WTC11 (cell line): ENCODE measurements at regions not wholly inside any gene's neighbourhood (a gene's known extent, or its start where the extent isn't known, plus 50 kb on each side); places are given as distances from the start of the nearest gene placed in this dataset.

Experiments
- ATAC-seq: fragments of 200-7000 bp; cut with Tn5 transposase; 2 replicates; pipeline ENCODE4 v1.10.0; 2021; ENCODE audit warnings: mild to moderate bottlenecking, moderate library complexity
- CTCF ChIA-PET: fragments of 300-600 bp; sonication (Branson Sonifier 250); formaldehyde crosslinking; loops from one replicate; lab custom pipeline; 2021; ENCODE audit warnings: antibody characterized with exemption; lab: Charles Lee
- POLR2A ChIA-PET: fragments of 350-600 bp; sonication (Branson Sonifier 250); formaldehyde crosslinking; loops from one replicate; lab custom pipeline; 2021; ENCODE audit warnings: antibody characterized with exemption; lab: Charles Lee
- DNase-seq: peaks from one replicate; pipeline ENCODE4 v3.0.0; 2021; ENCODE audit warnings: low spot score
- H3K27ac Mint-ChIP-seq: 2 replicates; pipeline ENCODE4 v1.8.0; 2021; ENCODE audit warnings: mixed read lengths
- H3K27me3 Mint-ChIP-seq: 2 replicates; pipeline ENCODE4 v1.8.0; 2021; ENCODE audit warnings: low read depth, mild to moderate bottlenecking, moderate library complexity, mixed read lengths
- H3K36me3 Mint-ChIP-seq: 2 replicates; pipeline ENCODE4 v1.8.0; 2021; ENCODE audit warnings: mixed read lengths
- H3K4me1 Mint-ChIP-seq: 2 replicates; pipeline ENCODE4 v1.8.0; 2022; ENCODE audit warnings: mixed read lengths
- H3K4me3 Mint-ChIP-seq: 2 replicates; pipeline ENCODE4 v1.8.0; 2021; ENCODE audit warnings: mild to moderate bottlenecking, moderate library complexity, mixed read lengths
- H3K9me3 Mint-ChIP-seq: 2 replicates; pipeline ENCODE4 v1.8.0; 2021; ENCODE audit warnings: mixed read lengths
- CREB1 ChIP-seq: sonication (generic); formaldehyde crosslinking; IDR thresholded peaks from 2 replicates; pipeline ENCODE4 v1.8.0; 2023; ENCODE audit warnings: mild to moderate bottlenecking, missing genetic modification reagents
- CREM ChIP-seq: sonication (generic); formaldehyde crosslinking; IDR thresholded peaks from 2 replicates; pipeline ENCODE4 v1.8.1; 2022; ENCODE audit warnings: mild to moderate bottlenecking, missing genetic modification reagents, moderate library complexity
- EMX1 ChIP-seq: fragments of 250-450 bp; sonication (Bioruptor Pico); IDR thresholded peaks from 2 replicates; pipeline ENCODE4 v1.8.0; 2021; ENCODE audit warnings: mild to moderate bottlenecking
- FOXJ3 ChIP-seq: sonication (generic); formaldehyde crosslinking; IDR thresholded peaks from 2 replicates; pipeline ENCODE4 v1.9.0; 2021; ENCODE audit warnings: missing genetic modification reagents, mild to moderate bottlenecking, borderline replicate concordance
- JAZF1 ChIP-seq: fragments of 250-450 bp; sonication (Bioruptor Pico); IDR thresholded peaks from 2 replicates; pipeline ENCODE4 v1.9.0; 2021; ENCODE audit warnings: moderate library complexity, mild to moderate bottlenecking, inconsistent platforms
- KAT7 ChIP-seq: sonication (generic); formaldehyde crosslinking; IDR thresholded peaks from 2 replicates; pipeline ENCODE4 v1.8.1; 2023; ENCODE audit warnings: missing genetic modification reagents, mild to moderate bottlenecking, borderline replicate concordance
- MYBL2 ChIP-seq: sonication (generic); formaldehyde crosslinking; IDR thresholded peaks from 2 replicates; pipeline ENCODE4 v1.8.1; 2023; ENCODE audit warnings: mild to moderate bottlenecking, moderate library complexity, missing genetic modification reagents
- NFE2L1 ChIP-seq: sonication (generic); formaldehyde crosslinking; IDR thresholded peaks from 2 replicates; pipeline ENCODE4 v1.8.1; 2023; ENCODE audit warnings: missing genetic modification reagents
- NR2C2 ChIP-seq: sonication (generic); formaldehyde crosslinking; IDR thresholded peaks from 2 replicates; pipeline ENCODE4 v1.8.0; 2022; ENCODE audit warnings: mild to moderate bottlenecking, missing genetic modification reagents
- OVOL2 ChIP-seq: fragments of 250-450 bp; sonication (Bioruptor Pico); IDR thresholded peaks from 2 replicates; pipeline ENCODE4 v1.9.0; 2021; ENCODE audit warnings: mild to moderate bottlenecking, borderline replicate concordance
- SP1 ChIP-seq: sonication (generic); formaldehyde crosslinking; conservative IDR thresholded peaks from 2 replicates; pipeline ENCODE4 v1.8.1; 2022; ENCODE audit warnings: missing genetic modification reagents
- TEAD4 ChIP-seq: sonication (generic); formaldehyde crosslinking; IDR thresholded peaks from 2 replicates; pipeline ENCODE4 v1.8.0; 2022; ENCODE audit warnings: mild to moderate bottlenecking, missing genetic modification reagents
- ZBTB21 ChIP-seq: sonication (generic); formaldehyde crosslinking; IDR thresholded peaks from 2 replicates; pipeline ENCODE4 v1.8.1; 2023; ENCODE audit warnings: mild to moderate bottlenecking, missing genetic modification reagents, borderline replicate concordance
- ZNF121 ChIP-seq: sonication (generic); formaldehyde crosslinking; IDR thresholded peaks from 2 replicates; pipeline ENCODE4 v1.8.0; 2023; ENCODE audit warnings: missing genetic modification reagents
- ZNF219 ChIP-seq: sonication (generic); formaldehyde crosslinking; IDR thresholded peaks from 2 replicates; pipeline ENCODE4 v1.8.0; 2023; ENCODE audit warnings: missing genetic modification reagents, mild to moderate bottlenecking, borderline replicate concordance
- ZNF232 ChIP-seq: sonication (generic); formaldehyde crosslinking; IDR thresholded peaks from 2 replicates; pipeline ENCODE4 v1.8.0; 2022; ENCODE audit warnings: mild to moderate bottlenecking, missing genetic modification reagents
- ZNF396 ChIP-seq: fragments of 250-450 bp; sonication (Bioruptor Pico); IDR thresholded peaks from 2 replicates; pipeline ENCODE4 v1.8.0; 2021; ENCODE audit warnings: mild to moderate bottlenecking, moderate library complexity, borderline replicate concordance
- TF ChIP-seq, protein P1 (sequence below): fragments of 250-450 bp; sonication (Bioruptor Pico); IDR thresholded peaks from 2 replicates; pipeline ENCODE4 v1.9.0; 2021; ENCODE audit warnings: mild to moderate bottlenecking
- TF ChIP-seq, protein P2 (sequence below): sonication (generic); formaldehyde crosslinking; IDR thresholded peaks from 2 replicates; pipeline ENCODE4 v1.8.1; 2022; ENCODE audit warnings: low read depth, mild to moderate bottlenecking, moderate library complexity, missing genetic modification reagents, borderline replicate concordance
- TF ChIP-seq, protein P3 (sequence below): sonication (generic); formaldehyde crosslinking; IDR thresholded peaks from 2 replicates; pipeline ENCODE4 v1.8.1; 2023; ENCODE audit warnings: mild to moderate bottlenecking, missing genetic modification reagents, borderline replicate concordance
- TF ChIP-seq, protein P4 (sequence below): fragments of 250-450 bp; sonication (Bioruptor Pico); IDR thresholded peaks from 2 replicates; pipeline ENCODE4 v2.1.2; 2022; ENCODE audit warnings: mild to moderate bottlenecking, moderate library complexity
- TF ChIP-seq, protein P5 (sequence below): fragments of 250-450 bp; sonication (Bioruptor Pico); conservative IDR thresholded peaks from 2 replicates; pipeline ENCODE4 v1.9.0; 2021; ENCODE audit warnings: mild to moderate bottlenecking
- TF ChIP-seq, protein P6 (sequence below): sonication (generic); formaldehyde crosslinking; IDR thresholded peaks from 2 replicates; pipeline ENCODE4 v1.8.1; 2022; ENCODE audit warnings: mild to moderate bottlenecking, missing genetic modification reagents, moderate library complexity, borderline replicate concordance
- TF ChIP-seq, protein P7 (sequence below): sonication (generic); formaldehyde crosslinking; IDR thresholded peaks from 2 replicates; pipeline ENCODE4 v1.8.1; 2023; ENCODE audit warnings: mild to moderate bottlenecking, missing genetic modification reagents, moderate library complexity

DNA sequence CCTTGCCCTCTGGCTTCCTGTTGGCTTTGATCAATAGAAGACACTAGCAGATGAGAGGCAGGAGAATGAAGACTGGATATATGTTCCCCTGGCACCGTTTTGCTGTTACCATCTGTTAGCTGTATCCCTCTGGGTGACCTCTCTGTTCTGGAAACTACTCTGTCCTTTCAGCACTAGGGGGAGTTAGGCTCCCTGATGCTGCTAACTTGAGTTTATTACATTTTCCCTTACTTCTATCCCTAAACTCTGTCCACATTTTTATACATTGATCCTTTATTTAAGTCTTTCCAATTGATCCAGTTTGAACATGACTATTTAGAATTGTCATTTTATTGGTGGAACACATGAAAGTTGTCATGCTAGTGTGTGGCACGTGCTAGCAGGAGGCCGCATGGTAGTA is 1014.3 kb upstream of the CDH2 start (continued):
- TF ChIP-seq CREB1 (CRISPR knock-in tag) (no peak), JAZF1 (no peak), NFE2L1 (no peak), ZNF232 (CRISPR knock-in tag) (no peak), FOXJ3 (CRISPR knock-in tag) (no peak), NR2C2 (CRISPR knock-in tag) (no peak)
- TF ChIP-seq, protein P1, sequence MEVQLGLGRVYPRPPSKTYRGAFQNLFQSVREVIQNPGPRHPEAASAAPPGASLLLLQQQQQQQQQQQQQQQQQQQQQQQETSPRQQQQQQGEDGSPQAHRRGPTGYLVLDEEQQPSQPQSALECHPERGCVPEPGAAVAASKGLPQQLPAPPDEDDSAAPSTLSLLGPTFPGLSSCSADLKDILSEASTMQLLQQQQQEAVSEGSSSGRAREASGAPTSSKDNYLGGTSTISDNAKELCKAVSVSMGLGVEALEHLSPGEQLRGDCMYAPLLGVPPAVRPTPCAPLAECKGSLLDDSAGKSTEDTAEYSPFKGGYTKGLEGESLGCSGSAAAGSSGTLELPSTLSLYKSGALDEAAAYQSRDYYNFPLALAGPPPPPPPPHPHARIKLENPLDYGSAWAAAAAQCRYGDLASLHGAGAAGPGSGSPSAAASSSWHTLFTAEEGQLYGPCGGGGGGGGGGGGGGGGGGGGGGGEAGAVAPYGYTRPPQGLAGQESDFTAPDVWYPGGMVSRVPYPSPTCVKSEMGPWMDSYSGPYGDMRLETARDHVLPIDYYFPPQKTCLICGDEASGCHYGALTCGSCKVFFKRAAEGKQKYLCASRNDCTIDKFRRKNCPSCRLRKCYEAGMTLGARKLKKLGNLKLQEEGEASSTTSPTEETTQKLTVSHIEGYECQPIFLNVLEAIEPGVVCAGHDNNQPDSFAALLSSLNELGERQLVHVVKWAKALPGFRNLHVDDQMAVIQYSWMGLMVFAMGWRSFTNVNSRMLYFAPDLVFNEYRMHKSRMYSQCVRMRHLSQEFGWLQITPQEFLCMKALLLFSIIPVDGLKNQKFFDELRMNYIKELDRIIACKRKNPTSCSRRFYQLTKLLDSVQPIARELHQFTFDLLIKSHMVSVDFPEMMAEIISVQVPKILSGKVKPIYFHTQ (CRISPR knock-in tag), result no peak

DNA sequence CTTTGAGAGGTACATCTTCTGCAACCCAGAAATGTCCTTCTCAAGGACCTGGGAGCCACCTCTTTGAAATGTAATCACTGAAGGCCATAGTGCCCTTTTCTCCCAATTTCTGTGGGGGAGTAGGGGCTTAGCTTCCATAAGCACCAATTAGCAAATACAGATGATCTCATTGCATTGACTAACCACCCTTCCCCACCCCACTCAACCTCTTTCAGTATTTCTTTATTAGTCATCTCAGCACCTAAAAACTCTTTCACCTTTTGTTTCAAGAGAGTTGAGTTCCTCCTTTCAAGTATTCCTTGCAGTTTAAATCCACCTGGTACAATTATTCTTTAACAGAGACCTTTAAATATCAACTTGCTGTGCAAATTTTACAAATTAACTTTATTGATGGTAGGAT is 1011.8 kb upstream of the CDH2 start:
- Mint-ChIP-seq H3K9me3 (no peaks in the 10 kb centered on the region), H3K27ac (no peak overlapping the region), H3K36me3 (no peaks in the 10 kb centered on the region), H3K4me1 (peaks cover 5% of the 10 kb centered on the region), H3K4me3 (no peak overlapping the region), H3K27me3 (no peaks in the 10 kb centered on the region)
- no peak for ATAC-seq
- POLR2A ChIA-PET, result no interaction called here
- DNase-seq, result no peak
- CTCF ChIA-PET, result no interaction called here
- TF ChIP-seq KAT7, result no peak
- TF ChIP-seq, protein P2, sequence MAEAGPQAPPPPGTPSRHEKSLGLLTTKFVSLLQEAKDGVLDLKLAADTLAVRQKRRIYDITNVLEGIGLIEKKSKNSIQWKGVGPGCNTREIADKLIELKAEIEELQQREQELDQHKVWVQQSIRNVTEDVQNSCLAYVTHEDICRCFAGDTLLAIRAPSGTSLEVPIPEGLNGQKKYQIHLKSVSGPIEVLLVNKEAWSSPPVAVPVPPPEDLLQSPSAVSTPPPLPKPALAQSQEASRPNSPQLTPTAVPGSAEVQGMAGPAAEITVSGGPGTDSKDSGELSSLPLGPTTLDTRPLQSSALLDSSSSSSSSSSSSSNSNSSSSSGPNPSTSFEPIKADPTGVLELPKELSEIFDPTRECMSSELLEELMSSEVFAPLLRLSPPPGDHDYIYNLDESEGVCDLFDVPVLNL, result no peak
- TF ChIP-seq, protein P3, sequence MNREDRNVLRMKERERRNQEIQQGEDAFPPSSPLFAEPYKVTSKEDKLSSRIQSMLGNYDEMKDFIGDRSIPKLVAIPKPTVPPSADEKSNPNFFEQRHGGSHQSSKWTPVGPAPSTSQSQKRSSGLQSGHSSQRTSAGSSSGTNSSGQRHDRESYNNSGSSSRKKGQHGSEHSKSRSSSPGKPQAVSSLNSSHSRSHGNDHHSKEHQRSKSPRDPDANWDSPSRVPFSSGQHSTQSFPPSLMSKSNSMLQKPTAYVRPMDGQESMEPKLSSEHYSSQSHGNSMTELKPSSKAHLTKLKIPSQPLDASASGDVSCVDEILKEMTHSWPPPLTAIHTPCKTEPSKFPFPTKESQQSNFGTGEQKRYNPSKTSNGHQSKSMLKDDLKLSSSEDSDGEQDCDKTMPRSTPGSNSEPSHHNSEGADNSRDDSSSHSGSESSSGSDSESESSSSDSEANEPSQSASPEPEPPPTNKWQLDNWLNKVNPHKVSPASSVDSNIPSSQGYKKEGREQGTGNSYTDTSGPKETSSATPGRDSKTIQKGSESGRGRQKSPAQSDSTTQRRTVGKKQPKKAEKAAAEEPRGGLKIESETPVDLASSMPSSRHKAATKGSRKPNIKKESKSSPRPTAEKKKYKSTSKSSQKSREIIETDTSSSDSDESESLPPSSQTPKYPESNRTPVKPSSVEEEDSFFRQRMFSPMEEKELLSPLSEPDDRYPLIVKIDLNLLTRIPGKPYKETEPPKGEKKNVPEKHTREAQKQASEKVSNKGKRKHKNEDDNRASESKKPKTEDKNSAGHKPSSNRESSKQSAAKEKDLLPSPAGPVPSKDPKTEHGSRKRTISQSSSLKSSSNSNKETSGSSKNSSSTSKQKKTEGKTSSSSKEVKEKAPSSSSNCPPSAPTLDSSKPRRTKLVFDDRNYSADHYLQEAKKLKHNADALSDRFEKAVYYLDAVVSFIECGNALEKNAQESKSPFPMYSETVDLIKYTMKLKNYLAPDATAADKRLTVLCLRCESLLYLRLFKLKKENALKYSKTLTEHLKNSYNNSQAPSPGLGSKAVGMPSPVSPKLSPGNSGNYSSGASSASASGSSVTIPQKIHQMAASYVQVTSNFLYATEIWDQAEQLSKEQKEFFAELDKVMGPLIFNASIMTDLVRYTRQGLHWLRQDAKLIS (CRISPR knock-in tag), result no peak
- TF ChIP-seq TEAD4 (CRISPR knock-in tag), result no peak
- TF ChIP-seq FOXJ3 (CRISPR knock-in tag), result no peak
- no peak for TF ChIP-seq OVOL2 (CRISPR knock-in tag)
- TF ChIP-seq, protein P4, sequence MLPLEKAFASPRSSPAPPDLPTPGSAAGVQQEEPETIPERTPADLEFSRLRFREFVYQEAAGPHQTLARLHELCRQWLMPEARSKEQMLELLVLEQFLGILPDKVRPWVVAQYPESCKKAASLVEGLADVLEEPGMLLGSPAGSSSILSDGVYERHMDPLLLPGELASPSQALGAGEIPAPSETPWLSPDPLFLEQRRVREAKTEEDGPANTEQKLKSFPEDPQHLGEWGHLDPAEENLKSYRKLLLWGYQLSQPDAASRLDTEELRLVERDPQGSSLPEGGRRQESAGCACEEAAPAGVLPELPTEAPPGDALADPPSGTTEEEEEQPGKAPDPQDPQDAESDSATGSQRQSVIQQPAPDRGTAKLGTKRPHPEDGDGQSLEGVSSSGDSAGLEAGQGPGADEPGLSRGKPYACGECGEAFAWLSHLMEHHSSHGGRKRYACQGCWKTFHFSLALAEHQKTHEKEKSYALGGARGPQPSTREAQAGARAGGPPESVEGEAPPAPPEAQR, result no peak
- TF ChIP-seq ZBTB21, result no peak
- TF ChIP-seq, protein P5, sequence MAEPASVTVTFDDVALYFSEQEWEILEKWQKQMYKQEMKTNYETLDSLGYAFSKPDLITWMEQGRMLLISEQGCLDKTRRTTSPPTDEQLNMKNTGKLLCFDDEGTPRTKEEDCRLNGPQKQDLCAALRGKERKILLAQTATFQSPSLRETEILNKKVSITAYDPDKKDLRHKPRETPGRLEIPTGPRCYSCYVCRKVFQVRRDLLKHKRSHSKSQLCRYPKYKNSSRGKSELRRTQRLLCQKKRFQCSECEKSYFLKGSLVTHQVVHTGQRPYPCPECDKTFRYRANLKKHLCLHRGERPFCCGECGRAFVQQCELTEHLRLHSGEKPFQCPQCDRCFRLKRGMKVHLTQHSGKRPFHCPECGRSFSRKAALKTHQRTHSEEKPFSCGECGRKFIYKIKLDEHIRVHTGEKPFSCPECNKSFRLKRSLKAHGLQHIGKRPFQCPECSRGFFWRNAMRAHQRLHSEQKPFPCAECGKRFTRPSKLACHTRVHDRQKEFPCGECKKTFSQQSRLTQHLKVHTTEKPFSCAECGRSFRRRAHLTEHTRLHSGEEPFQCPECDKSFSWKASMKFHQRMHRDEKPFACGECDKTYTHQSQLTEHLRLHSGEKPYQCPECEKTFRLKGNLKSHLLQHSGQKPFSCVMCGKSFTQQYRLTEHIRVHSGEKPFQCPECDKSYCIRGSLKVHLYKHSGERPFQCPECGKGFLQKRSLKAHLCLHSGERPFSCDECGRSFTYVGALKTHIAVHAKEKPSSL (CRISPR knock-in tag), result no peak
- no peak for TF ChIP-seq ZNF219
- no peak for TF ChIP-seq ZNF396 (CRISPR knock-in tag)
- TF ChIP-seq MYBL2 (CRISPR knock-in tag), result no peak
- no peak for TF ChIP-seq ZNF121 (CRISPR knock-in tag)
- TF ChIP-seq CREM (CRISPR knock-in tag), result no peak
- TF ChIP-seq, protein P6, sequence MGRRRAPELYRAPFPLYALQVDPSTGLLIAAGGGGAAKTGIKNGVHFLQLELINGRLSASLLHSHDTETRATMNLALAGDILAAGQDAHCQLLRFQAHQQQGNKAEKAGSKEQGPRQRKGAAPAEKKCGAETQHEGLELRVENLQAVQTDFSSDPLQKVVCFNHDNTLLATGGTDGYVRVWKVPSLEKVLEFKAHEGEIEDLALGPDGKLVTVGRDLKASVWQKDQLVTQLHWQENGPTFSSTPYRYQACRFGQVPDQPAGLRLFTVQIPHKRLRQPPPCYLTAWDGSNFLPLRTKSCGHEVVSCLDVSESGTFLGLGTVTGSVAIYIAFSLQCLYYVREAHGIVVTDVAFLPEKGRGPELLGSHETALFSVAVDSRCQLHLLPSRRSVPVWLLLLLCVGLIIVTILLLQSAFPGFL, result no peak
- TF ChIP-seq SP1 (CRISPR knock-in tag), result no peak
- no peak for TF ChIP-seq EMX1 (CRISPR knock-in tag)
- TF ChIP-seq JAZF1, result no peak
- TF ChIP-seq, protein P7, sequence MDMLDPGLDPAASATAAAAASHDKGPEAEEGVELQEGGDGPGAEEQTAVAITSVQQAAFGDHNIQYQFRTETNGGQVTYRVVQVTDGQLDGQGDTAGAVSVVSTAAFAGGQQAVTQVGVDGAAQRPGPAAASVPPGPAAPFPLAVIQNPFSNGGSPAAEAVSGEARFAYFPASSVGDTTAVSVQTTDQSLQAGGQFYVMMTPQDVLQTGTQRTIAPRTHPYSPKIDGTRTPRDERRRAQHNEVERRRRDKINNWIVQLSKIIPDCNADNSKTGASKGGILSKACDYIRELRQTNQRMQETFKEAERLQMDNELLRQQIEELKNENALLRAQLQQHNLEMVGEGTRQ (CRISPR knock-in tag), result no peak
